GM19438 (cell line): ENCODE measurements at regions not wholly inside any gene's neighbourhood (a gene's known extent, or its start where the extent isn't known, plus 50 kb on each side); places are given as distances from the start of the nearest gene placed in this dataset.
"Not testable (repeated sequence)": the region's sequence is repeated elsewhere in the genome, so short reads cannot be mapped to it uniquely, and the experiment has no call there.

Experiments used
- ATAC-seq: cut with Tn5 transposase; IDR thresholded peaks from one replicate; pipeline ENCODE4 v1.9.1; 2021; ENCODE audit warnings: low read depth; ENCODE audit not compliant: unreplicated experiment

DNA sequence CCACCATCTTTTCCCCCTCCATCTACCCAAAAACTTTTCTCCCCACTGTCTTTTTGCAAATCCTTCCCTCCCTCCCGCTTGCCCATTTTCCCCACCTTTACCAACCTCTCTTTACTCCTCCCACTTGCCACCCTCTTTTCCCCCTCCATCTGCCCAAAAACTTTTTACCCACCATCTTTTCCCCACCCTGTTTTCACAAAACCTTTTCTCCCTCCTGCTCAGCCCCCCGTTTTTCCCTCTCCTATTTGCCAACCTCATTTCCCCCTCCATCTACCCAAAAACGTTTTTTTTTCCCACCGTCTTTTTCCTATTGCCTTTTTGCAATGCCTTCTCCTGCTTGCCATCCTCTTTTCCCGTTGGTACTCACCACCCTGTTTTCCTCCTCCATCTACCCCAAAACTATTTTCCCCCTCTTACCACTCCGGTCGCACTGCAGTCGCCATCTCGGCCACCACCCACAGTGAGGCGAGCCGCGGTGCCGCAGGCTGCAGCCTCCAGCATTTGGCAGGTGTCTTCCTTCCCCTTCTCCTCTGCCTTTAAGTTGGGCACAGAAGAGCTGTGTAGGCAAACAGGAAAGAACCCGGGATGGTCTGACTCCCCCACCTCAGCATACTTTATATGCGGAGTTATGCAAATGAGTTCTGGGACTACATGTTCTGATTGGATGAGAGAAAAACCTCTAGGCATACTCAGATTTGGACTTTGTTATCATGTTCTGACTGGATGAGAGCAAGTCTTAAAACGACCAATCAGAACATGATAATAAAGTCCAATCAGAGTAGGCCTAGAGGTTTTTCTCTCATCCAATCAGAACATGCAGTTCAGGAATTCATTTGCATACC lies 121.2 kb upstream of the VPREB1 start:
- no peak for ATAC-seq

GRCh38 chr22:22122348-22123117 lies 122.1 kb upstream of the VPREB1 start:
- ATAC-seq: no peak

DNA sequence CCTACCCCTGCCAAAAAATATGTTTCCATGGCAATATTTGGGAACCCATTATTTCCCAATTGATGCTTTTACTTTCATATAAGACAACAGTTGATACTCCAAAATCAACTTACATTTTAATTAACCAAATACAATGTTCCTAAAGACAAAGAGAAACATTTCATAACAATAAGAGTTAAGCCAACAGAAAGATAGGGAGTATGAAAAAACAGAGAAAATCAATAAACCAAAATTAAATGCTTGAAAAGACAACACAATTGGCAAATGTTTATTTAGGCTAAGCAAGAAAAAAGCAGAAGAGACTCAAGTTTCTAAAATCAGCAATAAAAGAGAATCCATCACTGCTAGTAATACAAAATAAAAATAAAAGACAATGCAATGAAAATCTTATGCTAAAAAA lies 123.1 kb upstream of the VPREB1 start:
- no peak for ATAC-seq

DNA sequence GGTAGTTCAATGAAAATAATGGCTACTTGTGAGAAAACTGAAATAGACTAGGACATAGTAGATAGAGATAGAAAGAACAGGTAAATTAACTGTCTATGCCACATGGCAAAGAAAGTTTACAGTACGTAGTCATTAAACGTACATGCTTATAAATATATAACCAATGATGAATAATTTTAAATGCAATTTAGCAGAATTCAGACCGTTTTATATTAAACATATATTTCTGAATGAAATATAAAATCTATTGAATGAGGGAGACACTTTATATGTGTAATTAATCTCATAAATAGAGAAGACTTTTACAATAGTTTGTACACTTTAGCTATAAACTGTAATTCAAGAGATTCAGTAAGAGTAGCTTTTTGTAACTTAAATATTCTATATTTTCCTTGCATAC lies 124.4 kb upstream of the VPREB1 start:
- ATAC-seq: no peak

GRCh38 chr22:22118987-22119386 lies 125.6 kb upstream of the VPREB1 start:
- no peak for ATAC-seq

- ATAC-seq: not testable (repeated sequence)
These were observed 126.6 kb upstream of the VPREB1 start for GRCh38 chr22:22117864-22118544.

- not testable (repeated sequence) for ATAC-seq
These were observed 127.4 kb upstream of the VPREB1 start for GRCh38 chr22:22116997-22117770.

- ATAC-seq: no peak
These were observed 130.9 kb upstream of the VPREB1 start for GRCh38 chr22:22113701-22114100.

- no peak for ATAC-seq
These were observed 130.1 kb upstream of the TOP3B start for GRCh38 chr22:22112533-22113294.

DNA sequence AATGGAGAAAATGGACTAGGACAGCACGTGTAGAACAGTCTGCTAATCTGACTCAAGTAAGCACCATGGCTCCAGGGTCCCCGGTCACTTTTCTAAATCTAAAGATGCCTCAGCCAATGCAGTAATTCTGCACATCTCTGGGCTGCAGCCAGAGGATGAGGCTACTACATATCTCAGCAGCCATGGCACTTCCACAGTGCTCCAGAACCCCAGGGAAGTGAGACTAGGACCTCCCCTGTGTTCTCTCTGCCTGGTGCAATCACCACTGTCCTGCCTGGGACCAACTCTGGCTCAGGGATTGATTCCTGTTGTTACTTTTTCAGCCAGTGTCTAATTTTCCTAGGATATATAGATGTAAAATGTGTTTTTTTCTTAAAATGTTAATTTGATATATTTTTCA lies 129.4 kb upstream of the TOP3B start:
- no peak for ATAC-seq

- peak; percentile 56 for ATAC-seq
These were observed 128.7 kb upstream of the TOP3B start for GRCh38 chr22:22111267-22111751.

DNA sequence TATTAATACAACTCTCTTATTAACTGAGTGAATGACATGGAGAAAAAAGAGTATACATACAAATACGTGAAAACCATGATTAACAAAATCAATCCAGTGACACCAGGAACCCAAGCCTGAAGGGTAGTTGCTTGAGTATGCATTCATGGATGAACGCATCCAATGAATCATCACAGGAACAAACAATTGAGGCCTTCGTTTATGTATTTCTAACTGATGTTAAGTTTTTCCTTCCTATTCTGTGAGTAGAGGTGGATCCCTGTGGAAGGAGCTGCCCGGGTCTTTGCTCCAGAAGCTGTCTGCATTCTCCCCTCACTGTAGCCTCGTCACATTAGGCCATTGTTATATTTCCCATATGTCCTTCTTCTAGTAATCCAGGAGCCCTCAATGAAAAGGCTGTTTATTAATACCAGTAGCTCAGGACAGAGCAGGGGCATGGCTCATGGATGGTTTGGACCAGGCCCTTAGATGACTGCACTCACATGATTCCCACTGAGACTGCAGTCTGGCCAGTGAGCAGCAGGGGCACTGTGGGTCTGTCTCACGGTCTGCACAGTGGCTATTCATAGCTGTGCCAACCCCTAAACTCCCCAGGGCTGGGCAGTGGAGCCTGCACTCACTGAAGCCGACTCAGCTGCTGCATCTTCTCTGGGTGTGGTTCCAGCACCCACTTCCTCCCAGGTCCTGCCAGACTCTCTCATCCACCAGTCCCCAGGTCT lies 128.1 kb upstream of the TOP3B start:
- peak; percentile 94 for ATAC-seq

GRCh38 chr22:22109693-22110466 lies 127.3 kb upstream of the TOP3B start:
- no peak for ATAC-seq

GRCh38 chr22:22106855-22107254 lies 124.3 kb upstream of the TOP3B start:
- no peak for ATAC-seq

GRCh38 chr22:22105364-22105763 lies 122.8 kb upstream of the TOP3B start:
- ATAC-seq: no peak

DNA sequence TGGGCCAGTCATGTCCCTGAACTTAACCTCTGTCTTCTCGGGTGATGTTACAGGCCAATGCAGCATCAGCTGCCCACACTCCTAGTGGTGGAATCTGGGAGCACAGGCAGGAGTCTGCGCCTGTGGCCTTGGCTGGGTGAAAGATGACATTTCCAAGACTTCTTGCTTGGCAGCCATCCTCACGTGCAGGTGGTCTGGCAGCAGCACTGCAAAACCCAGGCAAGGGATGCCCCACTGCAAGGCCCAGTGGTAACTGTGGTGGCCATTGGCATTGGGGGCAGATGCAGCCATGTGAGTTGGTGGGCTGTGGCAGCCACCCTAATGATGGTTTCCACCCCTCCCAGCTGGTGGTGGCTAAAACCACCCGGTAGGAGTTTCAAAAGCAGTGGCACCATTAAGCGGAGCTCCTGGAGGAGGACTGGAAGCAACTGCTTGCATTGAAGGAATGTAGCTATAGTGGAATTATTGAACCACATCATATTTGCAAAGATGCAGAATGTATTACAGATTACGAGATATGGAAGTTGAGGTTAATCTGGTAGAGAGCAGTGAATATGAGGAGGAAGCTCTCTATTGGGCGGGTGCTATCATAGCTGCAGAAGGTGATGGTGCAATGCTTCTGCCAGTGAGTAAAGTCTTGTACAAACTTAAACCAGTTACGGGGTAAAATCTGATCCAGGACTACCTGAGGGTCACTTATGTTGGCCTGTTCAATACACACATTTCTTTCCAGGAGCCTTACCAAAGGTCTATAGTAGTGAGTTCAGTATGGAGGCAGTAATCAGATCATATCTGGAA lies 120.7 kb upstream of the TOP3B start:
- no peak for ATAC-seq
